HK-2 (cell line): ENCODE measurements at regions not wholly inside any gene's neighbourhood (a gene's known extent, or its start where the extent isn't known, plus 50 kb on each side); places are given as distances from the start of the nearest gene placed in this dataset.

Experiments used
- DNase-seq: peaks from one replicate; pipeline ENCODE4 v3.0.0-alpha.2; 2018; ENCODE audit not compliant: unreplicated experiment

DNA sequence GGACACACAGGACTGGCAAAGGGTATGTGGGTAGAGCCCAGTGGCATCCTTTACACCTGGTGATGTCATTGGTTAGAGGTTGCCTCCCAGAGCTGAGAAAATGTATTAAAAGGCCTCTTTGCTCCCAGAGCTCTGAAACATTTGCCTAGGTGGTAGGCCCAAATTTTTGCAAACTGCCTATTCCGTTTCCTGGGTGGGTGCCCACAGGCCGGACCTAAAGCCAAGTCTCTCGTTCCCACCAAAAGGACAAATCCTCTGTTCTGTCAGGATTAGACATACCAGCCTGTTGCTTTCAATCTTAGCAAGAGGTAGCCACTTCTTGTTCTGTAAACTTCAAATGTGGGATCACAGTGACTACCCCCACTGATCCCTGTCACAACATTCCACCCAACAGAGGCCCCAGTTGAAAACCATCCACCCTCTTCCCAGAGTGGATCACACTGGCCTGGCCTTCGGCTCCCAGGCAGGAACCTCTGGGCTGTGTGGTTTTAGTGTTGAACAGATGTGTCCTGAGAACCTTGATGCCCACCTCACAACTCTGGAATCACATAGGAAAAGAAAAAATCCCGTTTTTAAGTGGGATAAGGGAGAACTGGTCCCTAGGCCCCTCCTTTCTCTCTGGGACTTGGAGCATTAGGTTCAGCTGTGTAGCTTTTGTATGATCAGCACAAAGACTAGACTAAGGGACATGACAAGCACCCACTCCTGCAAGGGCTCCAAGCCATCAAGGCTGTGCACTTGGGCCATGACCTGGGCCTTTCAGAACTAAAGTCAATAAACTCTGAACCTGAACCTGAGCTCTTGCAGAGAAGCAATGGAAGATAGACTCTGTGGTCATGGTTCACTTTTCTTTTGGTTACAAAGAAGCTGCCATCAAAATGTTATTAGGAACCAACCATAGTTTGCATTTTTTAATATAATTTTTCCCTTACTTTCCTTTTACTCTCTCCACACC is 211.3 kb downstream of the CYP26B1 start:
- DNase-seq, result no peak

DNA sequence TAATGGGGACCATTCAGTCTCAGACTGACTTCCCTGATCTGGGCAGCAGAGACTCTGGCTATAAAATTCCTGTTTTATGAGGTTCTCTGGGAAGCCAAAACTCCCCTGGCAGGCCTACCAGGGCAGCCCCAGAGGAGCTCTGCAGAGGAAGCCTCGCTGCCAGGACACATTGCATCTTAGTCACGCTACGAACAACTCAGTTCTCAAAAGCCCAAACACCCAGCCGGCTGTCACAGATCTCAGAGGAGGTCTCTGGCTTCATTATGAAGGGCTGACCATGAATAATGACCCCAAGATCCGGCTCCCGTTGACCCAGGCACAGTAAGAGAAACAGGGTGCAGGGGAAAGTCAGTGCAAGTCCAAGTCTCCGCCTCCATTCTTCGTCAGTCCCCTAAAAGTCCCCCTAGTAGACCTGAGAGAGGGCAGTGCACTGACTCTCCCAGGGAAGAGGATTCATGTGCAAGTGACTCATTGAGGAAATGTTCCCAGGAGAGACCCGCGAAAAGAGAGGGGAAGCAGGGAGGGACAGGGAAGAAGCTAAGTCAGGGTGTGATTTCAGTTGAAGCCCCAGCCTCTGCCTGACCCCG is 212.3 kb downstream of the CYP26B1 start:
- no peak for DNase-seq

GRCh38 chr2:71934595-71935261 is 212.9 kb downstream of the CYP26B1 start:
- DNase-seq, result no peak

DNA sequence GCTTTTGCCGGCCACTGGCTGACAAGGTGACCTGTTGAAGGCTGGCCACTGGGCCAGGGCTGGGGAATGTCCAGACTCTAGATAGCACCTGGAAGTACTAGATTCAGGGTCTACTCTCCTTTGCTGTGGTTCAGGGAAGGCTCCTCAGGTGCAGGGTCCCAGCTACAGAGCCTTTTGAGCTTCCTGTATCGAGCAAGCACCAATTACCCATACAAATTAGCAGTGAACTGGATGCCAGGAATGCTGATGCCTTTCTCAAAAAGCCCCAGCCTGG is 213.4 kb downstream of the CYP26B1 start:
- DNase-seq, result no peak

GRCh38 chr2:71933467-71934319 is 214.0 kb downstream of the CYP26B1 start:
- no peak for DNase-seq

- no peak for DNase-seq
Observed at GRCh38 chr2:71932780-71933466, 214.7 kb downstream of the CYP26B1 start.

- no peak for DNase-seq
Observed at GRCh38 chr2:71932037-71932779, 215.5 kb downstream of the CYP26B1 start.

DNA sequence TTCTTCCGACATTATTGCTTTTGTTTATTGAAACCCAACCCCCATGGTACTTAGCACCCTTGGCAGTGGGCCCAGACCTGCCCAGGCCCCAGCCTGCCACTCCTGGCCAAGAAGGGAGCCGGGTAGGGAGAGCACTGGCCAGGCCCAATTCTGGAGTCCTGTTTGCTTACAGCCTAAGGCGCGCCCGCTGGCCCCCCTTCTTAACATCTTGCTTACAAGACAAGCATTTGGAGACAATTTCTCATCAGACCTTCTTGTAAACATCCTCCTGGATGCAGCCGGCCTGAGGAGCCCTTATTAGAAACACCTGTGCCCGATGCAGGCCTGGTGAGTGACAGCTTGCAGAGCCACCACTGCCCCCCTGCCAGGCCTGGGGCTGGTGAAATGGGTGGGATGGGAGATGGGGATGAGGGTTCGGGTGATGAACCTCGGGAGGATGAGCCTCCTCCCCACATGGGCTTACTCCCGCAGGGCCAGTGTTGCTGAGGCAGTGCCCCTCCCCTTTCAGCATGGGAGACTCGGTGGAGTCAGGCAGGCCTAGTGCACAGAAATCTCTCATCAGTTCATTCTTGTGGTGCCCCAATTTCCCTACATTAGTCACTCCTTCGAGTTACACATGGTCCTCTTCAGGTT is 217.5 kb downstream of the CYP26B1 start:
- DNase-seq, result no peak

- DNase-seq, result no peak
Observed at GRCh38 chr2:71929482-71929772, 218.2 kb downstream of the CYP26B1 start.

DNA sequence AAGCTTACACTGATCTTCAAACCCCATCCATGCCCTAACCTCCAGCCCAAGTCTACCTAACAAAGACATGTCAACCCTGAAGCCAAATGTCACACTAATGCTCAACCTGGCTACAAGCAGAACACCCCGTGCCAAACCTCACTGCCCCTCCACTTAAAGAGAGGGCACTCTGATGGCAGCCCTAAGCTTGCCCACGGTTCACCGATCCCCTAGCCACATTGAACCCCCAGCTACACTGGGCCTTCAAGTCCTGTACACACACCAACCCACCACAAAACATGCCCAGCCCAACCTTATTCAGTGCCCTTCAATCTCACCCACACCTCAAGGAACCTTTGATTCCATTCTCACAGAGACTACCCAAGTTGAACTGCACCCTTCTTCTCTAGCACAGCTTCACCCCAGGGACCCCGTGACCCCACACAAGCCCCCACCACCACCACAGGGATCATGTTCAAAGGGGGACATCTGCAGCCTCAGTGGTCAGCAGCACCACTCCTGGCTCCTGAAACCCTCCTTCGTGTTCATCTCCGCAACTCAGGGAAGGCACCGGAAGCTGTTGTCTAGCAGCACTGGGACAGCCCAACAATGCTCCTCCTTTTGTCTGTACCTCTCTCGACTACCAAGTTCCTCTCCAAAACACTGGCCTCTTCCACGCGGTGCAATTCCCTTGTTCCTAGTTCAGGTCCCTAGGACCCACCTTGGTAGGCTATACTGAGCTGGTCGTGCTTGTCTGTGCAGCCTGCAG is 218.8 kb downstream of the CYP26B1 start:
- no peak for DNase-seq

DNA sequence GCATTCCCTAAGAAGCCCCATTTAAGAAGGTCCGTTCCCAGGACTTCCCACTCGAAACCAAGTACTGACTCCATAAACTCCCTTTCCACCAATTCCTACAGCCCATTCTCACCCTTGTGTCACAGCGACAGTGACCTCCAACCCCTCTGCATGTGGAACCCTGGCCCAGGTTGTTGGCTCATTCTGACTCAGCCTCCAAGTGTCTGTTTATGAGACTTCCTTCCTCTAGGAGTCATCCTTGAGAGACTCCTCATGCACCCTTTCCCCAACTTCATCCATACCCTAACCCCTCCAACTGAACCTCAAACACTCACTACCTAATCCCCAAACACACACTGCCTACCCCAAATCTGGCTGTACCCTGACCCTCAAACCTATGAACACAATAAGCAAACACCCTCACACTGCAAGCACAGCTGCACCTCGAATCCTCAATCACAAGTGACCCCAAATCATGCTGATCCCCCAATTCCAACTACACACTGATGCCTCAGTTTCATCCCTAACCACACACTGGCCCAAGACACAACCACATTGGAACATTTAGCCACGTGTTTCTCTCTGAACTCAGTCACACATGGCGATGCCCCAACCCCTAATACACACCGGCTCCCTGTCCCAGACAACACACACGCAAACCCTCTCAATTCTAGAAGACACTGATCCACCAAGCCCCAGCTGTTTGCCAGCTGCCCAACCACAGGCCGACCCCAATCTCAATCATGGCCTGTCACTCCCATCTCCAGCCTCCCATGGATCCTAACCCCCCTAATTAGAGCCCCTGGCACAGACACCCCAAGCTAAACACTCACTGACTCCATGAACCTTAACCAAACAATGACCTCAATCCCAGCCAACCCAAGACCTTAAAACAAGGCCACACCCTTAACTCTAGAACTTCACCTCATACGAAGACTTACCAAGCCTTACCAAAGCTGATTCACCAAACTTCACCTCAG is 219.6 kb downstream of the CYP26B1 start:
- no peak for DNase-seq

DNA sequence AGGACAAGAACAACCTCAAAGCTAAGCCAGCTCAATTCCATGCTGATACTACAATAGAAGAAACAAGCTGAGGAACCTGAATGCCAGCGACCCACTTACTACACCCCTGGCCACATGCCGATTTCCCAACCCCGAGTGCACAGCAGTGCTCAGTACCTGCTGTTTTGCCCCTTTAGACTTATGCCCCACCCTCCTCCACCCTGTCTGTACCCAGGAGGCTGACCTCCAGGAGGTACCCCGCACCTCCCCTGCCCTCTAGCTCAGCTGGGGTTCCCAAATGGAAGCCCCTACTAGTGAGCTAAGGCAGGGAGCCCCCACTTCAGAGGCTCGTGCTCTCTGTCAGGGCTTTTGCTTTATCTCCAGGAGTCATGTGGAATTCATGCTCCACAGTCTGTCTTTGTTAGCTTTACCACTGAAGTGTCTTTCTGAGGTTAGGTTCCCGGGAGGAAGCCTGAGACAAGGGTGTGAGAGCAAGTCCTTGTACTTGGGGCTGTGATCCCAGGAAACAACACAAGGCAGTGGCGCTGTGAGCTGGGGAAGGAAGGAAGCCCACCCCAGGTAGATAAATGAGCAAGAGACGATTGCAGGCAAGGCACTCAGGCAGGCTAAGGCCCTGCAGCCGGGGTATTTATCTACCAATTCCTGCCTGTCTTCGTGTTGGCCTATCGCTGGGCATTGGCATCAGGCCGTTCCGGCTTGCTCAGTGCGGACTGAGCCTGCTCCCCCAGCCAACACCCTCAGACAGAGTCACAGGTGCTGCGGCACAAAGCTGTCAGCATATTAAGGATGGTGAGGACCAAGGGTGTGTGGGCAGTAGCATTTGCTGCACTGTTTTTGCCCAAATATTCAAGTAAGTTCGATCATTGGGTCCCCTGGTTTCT is 220.5 kb downstream of the CYP26B1 start:
- no peak for DNase-seq

- DNase-seq, result no peak
Observed at GRCh38 chr2:71926089-71926447, 221.6 kb downstream of the CYP26B1 start.

- no peak for DNase-seq
Observed at GRCh38 chr2:71925268-71926088, 222.2 kb downstream of the CYP26B1 start.

GRCh38 chr2:71923887-71924533 is 223.7 kb downstream of the CYP26B1 start:
- DNase-seq, result peak; percentile 58

DNA sequence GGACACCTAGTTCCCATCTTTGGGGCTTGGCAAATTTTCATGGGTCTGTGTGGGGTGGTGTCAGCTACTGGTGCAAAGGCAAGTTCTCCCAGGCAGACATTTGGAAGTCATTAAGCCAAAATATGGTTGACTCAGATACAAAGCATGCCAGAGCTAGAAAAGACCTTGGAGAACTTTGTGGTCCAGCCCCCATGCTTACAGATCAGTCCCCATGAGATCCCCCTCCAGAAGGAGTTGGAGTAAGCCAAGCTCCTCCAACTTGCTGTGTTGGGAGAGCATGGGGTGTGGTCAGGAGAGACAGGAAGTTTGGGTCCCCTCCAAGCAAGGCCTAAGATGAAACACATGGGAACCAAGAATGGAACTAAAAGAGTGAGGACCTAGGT is 224.5 kb downstream of the CYP26B1 start:
- DNase-seq, result no peak
